Activated B cell treated with CpG ODN at 0.5 μM for 24 hours (primary cell): ENCODE measurements at regions not wholly inside any gene's neighbourhood (a gene's known extent, or its start where the extent isn't known, plus 50 kb on each side); places are given as distances from the start of the nearest gene placed in this dataset.
"Not testable (repeated sequence)": the region's sequence is repeated elsewhere in the genome, so short reads cannot be mapped to it uniquely, and the experiment has no call there.

ENCODE experiments used
- ATAC-seq: fragments of 200-7000 bp; cut with Tn5 transposase; one replicate; pipeline ENCODE4 v1.10.0; 2021; ENCODE audit warnings: low read depth, mild to moderate bottlenecking, moderate library complexity
- CTCF ChIA-PET: fragments of 350-600 bp; sonication (Branson Sonifier 250); formaldehyde crosslinking; loops from one replicate; lab custom pipeline; 2021; ENCODE audit warnings: antibody characterized with exemption; lab: Charles Lee
- POLR2A ChIA-PET: fragments of 350-600 bp; sonication (Branson Sonifier 250); formaldehyde crosslinking; loops from one replicate; lab custom pipeline; 2021; ENCODE audit warnings: antibody characterized with exemption; lab: Charles Lee
- DNase-seq: peaks from one replicate; pipeline ENCODE4 v3.0.0; 2022
- H3K27ac Mint-ChIP-seq: one replicate; pipeline ENCODE4 v1.8.0; 2020; ENCODE audit warnings: mixed read lengths
- H3K27me3 Mint-ChIP-seq: one replicate; pipeline ENCODE4 v1.8.0; 2021; ENCODE audit warnings: mixed read lengths
- H3K36me3 Mint-ChIP-seq: one replicate; pipeline ENCODE4 v1.8.0; 2021; ENCODE audit warnings: low read depth, mixed read lengths
- H3K4me1 Mint-ChIP-seq: one replicate; pipeline ENCODE4 v1.8.0; 2021; ENCODE audit warnings: mixed read lengths
- H3K4me3 Mint-ChIP-seq: one replicate; pipeline ENCODE4 v1.8.0; 2020; ENCODE audit warnings: mild to moderate bottlenecking, mixed read lengths
- H3K9me3 Mint-ChIP-seq: one replicate; pipeline ENCODE4 v1.8.0; 2020; ENCODE audit warnings: mixed read lengths
- intact Hi-C: fragments of 100-400 bp; cut with micrococcal nuclease; formaldehyde crosslinking; loops from one replicate; pipeline ENCODE4 v1.15.1; 2024
- TF ChIP-seq, protein P1 (sequence below): fragments of 200-600 bp; IDR thresholded peaks from one replicate; pipeline ENCODE4 v1.8.0; 2022; ENCODE audit warnings: antibody characterized with exemption, mild to moderate bottlenecking

DNA sequence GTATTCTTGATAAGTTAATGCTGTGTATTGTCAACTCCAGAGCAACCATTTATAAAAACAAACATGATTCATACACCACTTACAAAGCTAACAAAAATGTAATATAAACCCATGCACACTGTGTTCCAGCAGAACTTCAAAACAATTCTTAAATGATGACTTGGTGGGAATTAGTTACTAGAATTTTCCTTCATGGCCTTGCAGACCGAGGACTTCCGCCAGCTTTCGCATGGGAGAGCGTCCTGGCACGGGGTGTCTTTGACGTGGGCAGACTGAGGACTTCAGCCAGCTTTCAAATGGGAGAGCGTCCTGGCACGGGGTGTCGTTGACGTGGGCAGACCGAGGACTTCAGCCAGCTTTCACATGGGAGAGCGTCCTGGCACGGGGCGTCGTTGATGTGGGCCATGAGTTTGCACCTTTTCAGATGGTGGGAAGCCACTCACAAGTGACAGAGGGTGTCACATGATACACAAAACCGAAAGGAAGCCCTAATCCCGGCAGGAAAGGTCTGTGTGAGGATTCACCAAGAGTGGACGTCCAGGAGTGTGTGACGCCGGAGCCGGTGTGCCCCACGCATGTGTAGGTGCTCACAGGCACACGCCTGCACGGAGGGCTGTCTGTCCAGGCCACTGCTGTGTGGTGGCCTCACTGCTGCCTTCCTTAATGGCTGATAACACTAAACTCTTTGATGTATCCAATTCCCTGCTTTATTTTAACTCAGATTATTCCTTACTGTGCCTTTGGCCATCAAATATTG is 211.3 kb upstream of the IRX4 start:
- CTCF ChIA-PET, result no interaction called here
- no peaks in the 10 kb centered on the region for H3K27me3 Mint-ChIP-seq
- POLR2A ChIA-PET, result no interaction called here
- no peak for ATAC-seq
- no peaks in the 10 kb centered on the region for H3K9me3 Mint-ChIP-seq
- intact Hi-C loops, result no loop called here
- DNase-seq, result no peak
- H3K27ac Mint-ChIP-seq, result no peak overlapping the region
- TF ChIP-seq, protein P1, sequence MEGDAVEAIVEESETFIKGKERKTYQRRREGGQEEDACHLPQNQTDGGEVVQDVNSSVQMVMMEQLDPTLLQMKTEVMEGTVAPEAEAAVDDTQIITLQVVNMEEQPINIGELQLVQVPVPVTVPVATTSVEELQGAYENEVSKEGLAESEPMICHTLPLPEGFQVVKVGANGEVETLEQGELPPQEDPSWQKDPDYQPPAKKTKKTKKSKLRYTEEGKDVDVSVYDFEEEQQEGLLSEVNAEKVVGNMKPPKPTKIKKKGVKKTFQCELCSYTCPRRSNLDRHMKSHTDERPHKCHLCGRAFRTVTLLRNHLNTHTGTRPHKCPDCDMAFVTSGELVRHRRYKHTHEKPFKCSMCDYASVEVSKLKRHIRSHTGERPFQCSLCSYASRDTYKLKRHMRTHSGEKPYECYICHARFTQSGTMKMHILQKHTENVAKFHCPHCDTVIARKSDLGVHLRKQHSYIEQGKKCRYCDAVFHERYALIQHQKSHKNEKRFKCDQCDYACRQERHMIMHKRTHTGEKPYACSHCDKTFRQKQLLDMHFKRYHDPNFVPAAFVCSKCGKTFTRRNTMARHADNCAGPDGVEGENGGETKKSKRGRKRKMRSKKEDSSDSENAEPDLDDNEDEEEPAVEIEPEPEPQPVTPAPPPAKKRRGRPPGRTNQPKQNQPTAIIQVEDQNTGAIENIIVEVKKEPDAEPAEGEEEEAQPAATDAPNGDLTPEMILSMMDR, result no peak
- no peaks in the 10 kb centered on the region for H3K4me1 Mint-ChIP-seq
- H3K4me3 Mint-ChIP-seq, result no peak overlapping the region
- H3K36me3 Mint-ChIP-seq, result no peaks in the 10 kb centered on the region

DNA sequence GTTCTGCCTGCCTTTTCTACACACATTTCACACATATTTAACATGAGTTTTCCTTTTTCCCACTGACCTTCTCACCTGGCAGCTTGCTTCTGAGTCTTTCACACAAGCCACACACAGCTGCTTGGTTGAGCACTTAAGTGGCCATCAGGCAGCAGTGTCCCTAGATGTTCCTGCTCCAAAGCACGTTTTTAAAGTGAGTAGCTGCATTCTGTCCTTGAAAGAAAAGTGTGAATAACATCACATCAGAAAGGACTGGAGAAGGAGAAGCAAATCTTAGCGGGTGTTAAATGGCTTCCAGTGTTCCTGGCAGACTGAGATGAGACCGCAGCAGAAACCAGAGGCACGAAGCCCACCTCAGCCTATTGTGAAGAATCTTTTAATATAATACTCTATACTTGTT is 209.2 kb upstream of the IRX4 start:
- H3K27ac Mint-ChIP-seq, result no peak overlapping the region
- POLR2A ChIA-PET, result no interaction called here
- CTCF ChIA-PET, result no interaction called here
- H3K9me3 Mint-ChIP-seq, result no peaks in the 10 kb centered on the region
- no peak for ATAC-seq
- H3K36me3 Mint-ChIP-seq, result no peaks in the 10 kb centered on the region
- TF ChIP-seq, protein P1, result no peak
- H3K27me3 Mint-ChIP-seq, result no peaks in the 10 kb centered on the region
- no peak for DNase-seq
- H3K4me1 Mint-ChIP-seq, result no peaks in the 10 kb centered on the region
- intact Hi-C loops, result no loop called here
- H3K4me3 Mint-ChIP-seq, result no peak overlapping the region

DNA sequence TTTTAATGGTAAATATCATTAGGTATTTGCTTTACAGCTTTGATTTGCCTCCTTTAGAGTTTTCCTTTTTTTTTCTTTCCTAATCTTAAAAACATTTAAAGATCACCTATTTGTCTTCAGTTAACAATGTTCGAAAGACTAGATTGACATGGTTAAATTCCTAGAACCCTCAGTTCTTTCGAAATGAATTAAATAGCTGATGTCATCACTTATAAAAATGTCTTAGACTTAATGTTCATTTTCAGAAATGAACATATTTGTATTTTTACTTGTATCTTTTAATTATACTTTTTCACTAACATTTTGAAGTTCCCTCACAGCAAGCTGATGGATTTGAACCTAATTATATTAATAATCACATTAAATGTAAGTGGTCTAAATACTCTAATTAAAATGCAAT is 205.3 kb upstream of the IRX4 start:
- intact Hi-C loops, result no loop called here
- no peak overlapping the region for H3K4me3 Mint-ChIP-seq
- ATAC-seq (no peak), DNase-seq (no peak)
- ChIA-PET POLR2A (no interaction called here), CTCF (no interaction called here)
- TF ChIP-seq, protein P1, result no peak
- H3K9me3 Mint-ChIP-seq, result no peaks in the 10 kb centered on the region
- no peak overlapping the region for H3K27ac Mint-ChIP-seq
- no peaks in the 10 kb centered on the region for H3K36me3 Mint-ChIP-seq
- peaks cover under 1% of the 10 kb centered on the region for H3K27me3 Mint-ChIP-seq
- no peaks in the 10 kb centered on the region for H3K4me1 Mint-ChIP-seq

DNA sequence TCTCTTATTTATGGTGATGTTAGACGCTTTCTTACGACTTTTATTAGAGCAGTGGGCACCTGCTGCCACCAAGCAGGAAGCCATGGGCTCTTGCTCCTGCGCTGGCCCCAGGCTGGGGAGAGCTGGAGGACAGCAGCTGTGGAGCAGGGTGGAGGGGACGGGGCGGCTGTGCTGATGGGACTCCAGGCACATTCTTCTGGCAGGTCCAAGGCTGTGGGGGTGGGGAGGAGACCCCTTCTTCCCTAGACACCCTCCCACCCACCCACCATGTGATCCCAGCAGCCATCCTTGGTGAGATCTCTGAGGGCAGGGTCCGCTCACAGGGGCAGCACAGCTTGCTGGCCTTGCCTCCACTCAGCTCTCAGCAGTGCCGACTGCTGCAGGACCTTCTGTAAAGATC is 192.6 kb upstream of the IRX4 start:
- Mint-ChIP-seq H3K27ac (no peak overlapping the region), H3K4me3 (no peak overlapping the region), H3K36me3 (no peaks in the 10 kb centered on the region), H3K9me3 (peaks cover 4% of the 10 kb centered on the region), H3K27me3 (peaks cover 6% of the 10 kb centered on the region), H3K4me1 (no peaks in the 10 kb centered on the region)
- ATAC-seq (no peak), DNase-seq (no peak)
- ChIA-PET POLR2A (no interaction called here), CTCF (no interaction called here)
- TF ChIP-seq, protein P1, result no peak
- intact Hi-C loops, result no loop called here

DNA sequence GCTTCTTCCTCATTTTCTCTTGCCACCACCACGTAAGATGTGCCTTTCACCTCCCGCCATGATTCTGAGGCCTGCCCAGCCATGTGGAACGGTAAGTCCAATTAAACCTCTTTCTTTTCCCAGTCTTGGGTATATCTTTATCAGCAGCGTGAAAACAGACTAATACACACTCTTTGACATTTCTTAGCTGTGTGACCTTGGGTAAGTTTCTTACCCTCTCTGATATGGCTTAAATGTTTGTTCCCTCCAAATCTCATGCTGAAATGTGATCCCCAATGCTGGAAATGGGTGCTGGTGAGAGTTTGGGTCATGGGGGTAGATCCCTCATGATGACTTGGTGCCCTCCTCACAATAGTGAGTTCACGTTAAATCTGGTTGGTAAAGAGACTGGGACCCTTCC is 188.8 kb upstream of the IRX4 start:
- Mint-ChIP-seq H3K36me3 (no peaks in the 10 kb centered on the region), H3K9me3 (no peaks in the 10 kb centered on the region), H3K27ac (no peak overlapping the region), H3K4me1 (no peaks in the 10 kb centered on the region), H3K4me3 (no peak overlapping the region), H3K27me3 (no peaks in the 10 kb centered on the region)
- ATAC-seq (no peak), DNase-seq (no peak)
- ChIA-PET POLR2A (no interaction called here), CTCF (no interaction called here)
- TF ChIP-seq, protein P1, result no peak
- intact Hi-C loops, result no loop called here

DNA sequence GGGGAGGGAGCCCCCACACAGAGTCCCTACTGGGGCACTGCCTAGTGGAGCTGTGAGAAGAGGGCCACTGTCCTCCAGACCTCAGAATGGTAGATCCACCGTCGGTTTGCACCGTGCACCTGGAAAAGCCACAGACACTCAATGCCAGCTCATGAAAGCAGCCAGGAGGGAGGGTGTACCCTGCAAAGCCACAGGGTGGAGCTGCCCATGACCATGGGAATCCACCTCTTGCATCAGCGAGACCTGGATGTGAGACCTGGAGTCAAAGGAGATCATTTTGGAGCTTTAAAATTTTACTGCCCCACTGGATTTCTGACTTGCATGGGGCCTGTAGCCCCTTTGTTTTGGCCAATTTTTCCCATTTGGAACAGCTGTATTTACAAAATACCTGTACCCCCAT is 188.1 kb upstream of the IRX4 start:
- H3K9me3 Mint-ChIP-seq, CTCF ChIA-PET, intact Hi-C loops, DNase-seq, ATAC-seq, H3K4me3 Mint-ChIP-seq, H3K27me3 Mint-ChIP-seq, H3K27ac Mint-ChIP-seq, H3K4me1 Mint-ChIP-seq, H3K36me3 Mint-ChIP-seq, POLR2A ChIA-PET: not testable (repeated sequence)
